ENCODE measurements at regions not wholly inside any gene's neighbourhood (a gene's known extent, or its start where the extent isn't known, plus 50 kb on each side); places are given as distances from the start of the nearest gene placed in this dataset.

- H3K9me3 ChIP-seq (ENCODE audit: control insufficient read depth in 1 of 2, low read length in 2 of 2) = no peaks in the 10 kb centered on the region
- no peaks in the 10 kb centered on the region for H3K4me1 ChIP-seq (ENCODE audit: control insufficient read depth in 1 of 2, insufficient read depth in 2 of 2, low read length in 2 of 2)
- no peaks in the 10 kb centered on the region for H3K36me3 ChIP-seq (ENCODE audit: control insufficient read depth in 1 of 2, insufficient read depth in 2 of 2, low read length in 2 of 2)
- no peaks in the 10 kb centered on the region for H3K27me3 ChIP-seq (ENCODE audit: low read depth, low read length)
- H3K27ac ChIP-seq (ENCODE audit: low read length) = no peak overlapping the region
- H3K4me3 ChIP-seq (ENCODE audit: low read depth in 1 of 2, low read length in 2 of 2) = no peak overlapping the region
These were observed 290.6 kb downstream of the ZEB2 start for GRCh38 chr2:144229296-144229695.

- Histone ChIP-seq H3K27ac (ENCODE audit: low read length) (no peak overlapping the region), H3K27me3 (ENCODE audit: low read depth, low read length) (no peaks in the 10 kb centered on the region), H3K4me3 (ENCODE audit: low read depth in 1 of 2, low read length in 2 of 2) (no peak overlapping the region), H3K9me3 (ENCODE audit: control insufficient read depth in 1 of 2, low read length in 2 of 2) (no peaks in the 10 kb centered on the region), H3K4me1 (ENCODE audit: control insufficient read depth in 1 of 2, insufficient read depth in 2 of 2, low read length in 2 of 2) (no peaks in the 10 kb centered on the region), H3K36me3 (ENCODE audit: control insufficient read depth in 1 of 2, insufficient read depth in 2 of 2, low read length in 2 of 2) (no peaks in the 10 kb centered on the region)
These were observed 292.4 kb downstream of the ZEB2 start for GRCh38 chr2:144227427-144228105.

GRCh38 chr2:144225076-144225475, 294.8 kb downstream of the ZEB2 start:
- no peak overlapping the region for H3K4me3 ChIP-seq (ENCODE audit: low read depth in 1 of 2, low read length in 2 of 2)
- no peaks in the 10 kb centered on the region for H3K27me3 ChIP-seq (ENCODE audit: low read depth, low read length)
- H3K36me3 ChIP-seq (ENCODE audit: control insufficient read depth in 1 of 2, insufficient read depth in 2 of 2, low read length in 2 of 2) = no peaks in the 10 kb centered on the region
- no peaks in the 10 kb centered on the region for H3K9me3 ChIP-seq (ENCODE audit: control insufficient read depth in 1 of 2, low read length in 2 of 2)
- no peaks in the 10 kb centered on the region for H3K4me1 ChIP-seq (ENCODE audit: control insufficient read depth in 1 of 2, insufficient read depth in 2 of 2, low read length in 2 of 2)
- no peak overlapping the region for H3K27ac ChIP-seq (ENCODE audit: low read length)

- Histone ChIP-seq H3K9me3 (ENCODE audit: control insufficient read depth in 1 of 2, low read length in 2 of 2) (no peaks in the 10 kb centered on the region), H3K27me3 (ENCODE audit: low read depth, low read length) (no peaks in the 10 kb centered on the region), H3K36me3 (ENCODE audit: control insufficient read depth in 1 of 2, insufficient read depth in 2 of 2, low read length in 2 of 2) (no peaks in the 10 kb centered on the region), H3K4me3 (ENCODE audit: low read depth in 1 of 2, low read length in 2 of 2) (no peak overlapping the region), H3K4me1 (ENCODE audit: control insufficient read depth in 1 of 2, insufficient read depth in 2 of 2, low read length in 2 of 2) (no peaks in the 10 kb centered on the region), H3K27ac (ENCODE audit: low read length) (no peak overlapping the region)
These were observed 295.4 kb downstream of the ZEB2 start for GRCh38 chr2:144224472-144224871.

GRCh38 chr2:144219979-144220378, 299.9 kb downstream of the ZEB2 start:
- H3K4me3 ChIP-seq (ENCODE audit: low read depth in 1 of 2, low read length in 2 of 2) = no peak overlapping the region
- H3K27me3 ChIP-seq (ENCODE audit: low read depth, low read length) = no peaks in the 10 kb centered on the region
- no peaks in the 10 kb centered on the region for H3K9me3 ChIP-seq (ENCODE audit: control insufficient read depth in 1 of 2, low read length in 2 of 2)
- H3K4me1 ChIP-seq (ENCODE audit: control insufficient read depth in 1 of 2, insufficient read depth in 2 of 2, low read length in 2 of 2) = no peaks in the 10 kb centered on the region
- H3K27ac ChIP-seq (ENCODE audit: low read length) = no peak overlapping the region
- H3K36me3 ChIP-seq (ENCODE audit: control insufficient read depth in 1 of 2, insufficient read depth in 2 of 2, low read length in 2 of 2) = no peaks in the 10 kb centered on the region

GRCh38 chr2:144217853-144218633, 301.9 kb downstream of the ZEB2 start:
- no peaks in the 10 kb centered on the region for H3K4me1 ChIP-seq (ENCODE audit: control insufficient read depth in 1 of 2, insufficient read depth in 2 of 2, low read length in 2 of 2)
- H3K27ac ChIP-seq (ENCODE audit: low read length) = no peak overlapping the region
- no peak overlapping the region for H3K4me3 ChIP-seq (ENCODE audit: low read depth in 1 of 2, low read length in 2 of 2)
- H3K27me3 ChIP-seq (ENCODE audit: low read depth, low read length) = no peaks in the 10 kb centered on the region
- no peaks in the 10 kb centered on the region for H3K9me3 ChIP-seq (ENCODE audit: control insufficient read depth in 1 of 2, low read length in 2 of 2)
- H3K36me3 ChIP-seq (ENCODE audit: control insufficient read depth in 1 of 2, insufficient read depth in 2 of 2, low read length in 2 of 2) = no peaks in the 10 kb centered on the region

GRCh38 chr2:144215701-144216675, 303.9 kb downstream of the ZEB2 start:
- H3K4me3 ChIP-seq (ENCODE audit: low read depth in 1 of 2, low read length in 2 of 2) = no peak overlapping the region
- no peaks in the 10 kb centered on the region for H3K4me1 ChIP-seq (ENCODE audit: control insufficient read depth in 1 of 2, insufficient read depth in 2 of 2, low read length in 2 of 2)
- H3K27ac ChIP-seq (ENCODE audit: low read length) = no peak overlapping the region
- H3K27me3 ChIP-seq (ENCODE audit: low read depth, low read length) = no peaks in the 10 kb centered on the region
- no peaks in the 10 kb centered on the region for H3K9me3 ChIP-seq (ENCODE audit: control insufficient read depth in 1 of 2, low read length in 2 of 2)
- no peaks in the 10 kb centered on the region for H3K36me3 ChIP-seq (ENCODE audit: control insufficient read depth in 1 of 2, insufficient read depth in 2 of 2, low read length in 2 of 2)

- H3K27ac ChIP-seq (ENCODE audit: low read length) = no peak overlapping the region
- no peaks in the 10 kb centered on the region for H3K9me3 ChIP-seq (ENCODE audit: control insufficient read depth in 1 of 2, low read length in 2 of 2)
- no peaks in the 10 kb centered on the region for H3K27me3 ChIP-seq (ENCODE audit: low read depth, low read length)
- H3K4me3 ChIP-seq (ENCODE audit: low read depth in 1 of 2, low read length in 2 of 2) = no peak overlapping the region
- no peaks in the 10 kb centered on the region for H3K36me3 ChIP-seq (ENCODE audit: control insufficient read depth in 1 of 2, insufficient read depth in 2 of 2, low read length in 2 of 2)
- no peaks in the 10 kb centered on the region for H3K4me1 ChIP-seq (ENCODE audit: control insufficient read depth in 1 of 2, insufficient read depth in 2 of 2, low read length in 2 of 2)
These were observed 304.7 kb downstream of the ZEB2 start for GRCh38 chr2:144215207-144215606.

- Histone ChIP-seq H3K27me3 (ENCODE audit: low read depth, low read length) (no peaks in the 10 kb centered on the region), H3K9me3 (ENCODE audit: control insufficient read depth in 1 of 2, low read length in 2 of 2) (no peaks in the 10 kb centered on the region)
These were observed 306.1 kb downstream of the ZEB2 start for GRCh38 chr2:144213797-144214196.

GRCh38 chr2:144211826-144212225, 308.1 kb downstream of the ZEB2 start:
- Histone ChIP-seq H3K36me3 (ENCODE audit: control insufficient read depth in 1 of 2, insufficient read depth in 2 of 2, low read length in 2 of 2) (no peaks in the 10 kb centered on the region), H3K9me3 (ENCODE audit: control insufficient read depth in 1 of 2, low read length in 2 of 2) (no peaks in the 10 kb centered on the region), H3K27me3 (ENCODE audit: low read depth, low read length) (no peaks in the 10 kb centered on the region), H3K4me3 (ENCODE audit: low read depth in 1 of 2, low read length in 2 of 2) (no peak overlapping the region), H3K27ac (ENCODE audit: low read length) (no peak overlapping the region), H3K4me1 (ENCODE audit: control insufficient read depth in 1 of 2, insufficient read depth in 2 of 2, low read length in 2 of 2) (no peaks in the 10 kb centered on the region)

More at GRCh38 chr2:144213797-144214196, 306.1 kb downstream of the ZEB2 start:
- Histone ChIP-seq H3K4me1 (ENCODE audit: control insufficient read depth in 1 of 2, insufficient read depth in 2 of 2, low read length in 2 of 2) (no peaks in the 10 kb centered on the region), H3K27ac (ENCODE audit: low read length) (no peak overlapping the region), H3K4me3 (ENCODE audit: low read depth in 1 of 2, low read length in 2 of 2) (no peak overlapping the region), H3K36me3 (ENCODE audit: control insufficient read depth in 1 of 2, insufficient read depth in 2 of 2, low read length in 2 of 2) (no peaks in the 10 kb centered on the region)

- Histone ChIP-seq H3K36me3 (ENCODE audit: control insufficient read depth in 1 of 2, insufficient read depth in 2 of 2, low read length in 2 of 2) (no peaks in the 10 kb centered on the region), H3K4me1 (ENCODE audit: control insufficient read depth in 1 of 2, insufficient read depth in 2 of 2, low read length in 2 of 2) (no peaks in the 10 kb centered on the region), H3K27ac (ENCODE audit: low read length) (no peak overlapping the region), H3K4me3 (ENCODE audit: low read depth in 1 of 2, low read length in 2 of 2) (no peak overlapping the region), H3K27me3 (ENCODE audit: low read depth, low read length) (no peaks in the 10 kb centered on the region), H3K9me3 (ENCODE audit: control insufficient read depth in 1 of 2, low read length in 2 of 2) (no peaks in the 10 kb centered on the region)
These were observed 308.9 kb downstream of the ZEB2 start for GRCh38 chr2:144211065-144211464.
